Prostate gland (tissue), 2 donors: ENCODE measurements at regions not wholly inside any gene's neighbourhood (a gene's known extent, or its start where the extent isn't known, plus 50 kb on each side); places are given as distances from the start of the nearest gene placed in this dataset.

Experiments used
- DNase-seq: peaks from one replicate; pipeline ENCODE4 v3.0.0-alpha.2; 2019; ENCODE audit warnings: low spot score
- H3K27ac ChIP-seq, 2 donors: fragments of 200-600 bp; sonication (generic); 2 replicates each; pipeline ENCODE4 v1.5.1; 2017 to 2019
- H3K27me3 ChIP-seq: fragments of 200-600 bp; sonication (generic); replicated peaks from 2 replicates; pipeline ENCODE4 v1.5.1; 2019; ENCODE audit not compliant: insufficient read depth
- H3K36me3 ChIP-seq, 2 donors: fragments of 200-600 bp; sonication (generic); 1 replicate in 1 of 2; 2 replicates in 1 of 2; pipeline versions ENCODE4 v1.5.1 to v1.8.1; 2017 to 2019
- H3K4me1 ChIP-seq: fragments of 200-600 bp; sonication (generic); replicated peaks from 2 replicates; pipeline ENCODE4 v1.5.1; 2019
- H3K4me3 ChIP-seq, 2 donors: fragments of 200-600 bp; sonication (generic); 2 replicates each; pipeline ENCODE4 v1.5.1; 2017 to 2019
- H3K9me3 ChIP-seq: fragments of 200-600 bp; sonication (generic); 2 replicates; pipeline ENCODE4 v1.5.1; 2017
- CTCF ChIP-seq, 4 experiments: fragments of 200-600 bp in 2 of 4; fragments of 450-650 bp in 2 of 4; sonication (generic) in 2 of 4; IDR thresholded peaks; 1 replicate in 3 of 4; 2 replicates in 1 of 4; pipeline ENCODE4 v1.5.1; 2016 to 2019; ENCODE audit warnings: antibody characterized with exemption in 4 of 4, mild to moderate bottlenecking in 2 of 4, moderate library complexity in 2 of 4
- POLR2A ChIP-seq: fragments of 450-650 bp; IDR thresholded peaks from one replicate; pipeline ENCODE4 v1.6.1; 2016; ENCODE audit warnings: antibody characterized with exemption, mild to moderate bottlenecking
- POLR2AphosphoS5 ChIP-seq: sonication (generic); formaldehyde crosslinking; IDR thresholded peaks from one replicate; pipeline ENCODE4 v1.6.1; 2017; ENCODE audit warnings: antibody characterized with exemption
- WGBS: methylation state at CpG from one replicate; pipeline ENCODE4 v1.1.5; 2018; 5-methylcytosine and 5-hydroxymethylcytosine counted together
- intact Hi-C: fragments of 100-400 bp; cut with DNase I; formaldehyde crosslinking; loops from one replicate; pipeline ENCODE4 v1.14.2; 2022

- Histone ChIP-seq H3K9me3 (no peaks in the 10 kb centered on the region), H3K4me1 (no peaks in the 10 kb centered on the region), H3K27ac (no peak overlapping the region), H3K4me3 (no peak overlapping the region), H3K36me3 (no peaks in the 10 kb centered on the region), H3K27me3 (peaks cover 3% of the 10 kb centered on the region)
- intact Hi-C loops = no loop called here
- TF ChIP-seq POLR2A = no peak
- DNase-seq = no peak
- whole genome bisulfite sequencing = 27% methylated on average over 6 of the region's 6 CpGs
Measured at GRCh38 chr20:47936612-47937011, 151.3 kb upstream of the SULF2 start.

- Histone ChIP-seq H3K27ac (no peak overlapping the region), H3K27me3 (peaks cover 3% of the 10 kb centered on the region), H3K4me1 (no peaks in the 10 kb centered on the region), H3K9me3 (no peaks in the 10 kb centered on the region), H3K36me3 (no peaks in the 10 kb centered on the region), H3K4me3 (no peak overlapping the region)
- no peak for DNase-seq
- intact Hi-C loops = no loop called here
- TF ChIP-seq POLR2A = no peak
- TF ChIP-seq CTCF (IDR thresholded peaks at IDR 0.05) = no peak
- TF ChIP-seq POLR2AphosphoS5 = no peak
- WGBS = 84% methylated on average over 5 of the region's 5 CpGs
Measured at GRCh38 chr20:47934761-47935160, 149.5 kb upstream of the SULF2 start.

- no peaks in the 10 kb centered on the region for H3K4me1 ChIP-seq
- WGBS = 92% methylated on average over 7 of the region's 7 CpGs
- H3K27me3 ChIP-seq = peaks cover 3% of the 10 kb centered on the region
- TF ChIP-seq CTCF (IDR thresholded peaks at IDR 0.05) (no peak), POLR2A (no peak), POLR2AphosphoS5 (no peak)
- no peak overlapping the region for H3K4me3 ChIP-seq
- no peaks in the 10 kb centered on the region for H3K36me3 ChIP-seq
- H3K9me3 ChIP-seq = no peaks in the 10 kb centered on the region
- DNase-seq = no peak
- intact Hi-C loops = no loop called here
- no peak overlapping the region for H3K27ac ChIP-seq
Measured at GRCh38 chr20:47931443-47931842, 146.2 kb upstream of the SULF2 start.

- WGBS = 94% methylated on average over 2 of the region's 2 CpGs
- no peaks in the 10 kb centered on the region for H3K9me3 ChIP-seq
- H3K27me3 ChIP-seq = peaks cover 3% of the 10 kb centered on the region
- no peaks in the 10 kb centered on the region for H3K36me3 ChIP-seq
- intact Hi-C loops = no loop called here
- no peaks in the 10 kb centered on the region for H3K4me1 ChIP-seq
- TF ChIP-seq POLR2AphosphoS5 (no peak), CTCF (IDR thresholded peaks at IDR 0.05) (no peak), POLR2A (no peak)
- H3K4me3 ChIP-seq = no peak overlapping the region
- no peak overlapping the region for H3K27ac ChIP-seq
- DNase-seq = no peak
Measured at GRCh38 chr20:47931002-47931401, 145.7 kb upstream of the SULF2 start.

- TF ChIP-seq CTCF (IDR thresholded peaks at IDR 0.05) = no peak
- TF ChIP-seq POLR2A = no peak
- TF ChIP-seq POLR2AphosphoS5 = no peak
- Histone ChIP-seq H3K4me3 (no peak overlapping the region), H3K27ac (no peak overlapping the region), H3K9me3 (no peaks in the 10 kb centered on the region), H3K27me3 (peaks cover 3% of the 10 kb centered on the region), H3K36me3 (no peaks in the 10 kb centered on the region), H3K4me1 (no peaks in the 10 kb centered on the region)
- WGBS = 54% methylated on average over 6 of the region's 6 CpGs
- intact Hi-C loops = loop anchor here (5.0 to 10.0 kb wide), 5 partner anchors 72 to 665 kb away; partner anchors contain the start of gene SULF2
- DNase-seq = no peak
Measured at GRCh38 chr20:47929368-47930115, 144.3 kb upstream of the SULF2 start.
